Activated naive CD8-positive, alpha-beta T cell treated with anti-CD3 and anti-CD28 coated beads, Interleukin-2, amount 10 ng/mL, durations not matched to agents 7 days and 5 days (primary cell): ENCODE measurements at regions not wholly inside any gene's neighbourhood (a gene's known extent, or its start where the extent isn't known, plus 50 kb on each side); places are given as distances from the start of the nearest gene placed in this dataset.
"Not testable (repeated sequence)": the region's sequence is repeated elsewhere in the genome, so short reads cannot be mapped to it uniquely, and the experiment has no call there.

Experiments
- ATAC-seq: fragments of 150-1000 bp; cut with Tn5 transposase; one replicate; pipeline ENCODE4 v1.10.0; 2021; ENCODE audit warnings: low read depth, moderate library complexity
- POLR2A ChIA-PET: fragments of 350-600 bp; sonication (Branson Sonifier 250); formaldehyde crosslinking; loops from one replicate; lab custom pipeline; 2021; ENCODE audit warnings: antibody characterized with exemption; lab: Charles Lee
- DNase-seq: peaks from one replicate; pipeline ENCODE4 v3.0.0; 2021
- H3K27ac Mint-ChIP-seq: one replicate; pipeline ENCODE4 v1.8.0; 2022; ENCODE audit warnings: mild to moderate bottlenecking, mixed read lengths
- H3K27me3 Mint-ChIP-seq: one replicate; pipeline ENCODE4 v1.8.0; 2022; ENCODE audit warnings: mild to moderate bottlenecking, moderate library complexity, mixed read lengths
- H3K36me3 Mint-ChIP-seq: one replicate; pipeline ENCODE4 v1.8.0; 2021; ENCODE audit warnings: mild to moderate bottlenecking, mixed read lengths
- H3K4me1 Mint-ChIP-seq: one replicate; pipeline ENCODE4 v1.8.0; 2021; ENCODE audit warnings: mixed read lengths
- H3K4me3 Mint-ChIP-seq: one replicate; pipeline ENCODE4 v1.8.0; 2022; ENCODE audit warnings: mild to moderate bottlenecking, moderate library complexity, mixed read lengths
- H3K9me3 Mint-ChIP-seq: one replicate; pipeline ENCODE4 v1.8.0; 2021; ENCODE audit warnings: mixed read lengths

DNA sequence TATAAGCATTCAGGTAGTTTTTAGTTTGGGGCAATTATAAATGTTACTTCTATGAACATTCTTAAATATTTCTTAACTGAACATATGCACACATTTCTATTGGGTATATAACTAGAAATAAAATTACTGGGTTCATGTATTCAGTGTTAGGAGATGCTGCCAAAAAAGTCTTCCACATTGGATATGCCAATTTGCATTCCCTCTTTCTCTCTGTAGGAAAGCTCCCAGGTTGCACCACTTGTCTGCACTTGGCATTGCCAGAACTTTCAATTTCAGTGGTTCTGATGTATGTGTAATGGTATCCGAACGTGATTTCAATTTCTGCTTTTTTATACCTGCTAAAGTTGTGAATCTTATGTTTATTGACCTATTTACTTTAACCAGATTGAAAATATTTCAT lies 972.1 kb upstream of the PRR20A start:
- Mint-ChIP-seq H3K36me3 (no peaks in the 10 kb centered on the region), H3K4me1 (no peaks in the 10 kb centered on the region), H3K27ac (no peak overlapping the region), H3K27me3 (no peaks in the 10 kb centered on the region), H3K4me3 (no peak overlapping the region), H3K9me3 (peaks cover 3% of the 10 kb centered on the region)
- ATAC-seq = no peak
- DNase-seq = no peak
- POLR2A ChIA-PET = no interaction called here

DNA sequence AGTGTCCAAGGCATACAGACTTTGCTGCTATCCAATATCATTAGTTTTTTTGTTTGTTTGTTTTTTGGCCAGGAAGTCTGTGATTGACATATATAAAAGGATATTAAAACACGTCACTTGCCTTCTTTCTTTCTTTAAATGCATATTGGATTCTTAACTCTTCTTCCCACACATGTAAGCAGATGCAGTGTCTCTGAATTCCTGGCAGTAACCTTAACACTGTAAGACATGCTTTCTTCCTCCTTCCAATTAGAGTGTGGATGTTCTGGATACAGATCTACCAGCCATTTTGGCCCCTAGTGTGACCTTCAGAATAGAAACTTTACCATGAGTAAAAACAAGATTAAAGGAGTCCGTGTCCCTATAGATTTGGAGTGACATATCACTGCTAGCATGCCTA lies 967.4 kb upstream of the PRR20A start:
- Mint-ChIP-seq H3K4me1 (no peaks in the 10 kb centered on the region), H3K27ac (no peak overlapping the region), H3K4me3 (no peak overlapping the region)

GRCh38 chr13:56182598-56182997 lies 958.1 kb upstream of the PRR20A start:
- H3K36me3 Mint-ChIP-seq = no peaks in the 10 kb centered on the region
- ATAC-seq (no peak), DNase-seq (no peak)
- no peak overlapping the region for H3K27ac Mint-ChIP-seq
- H3K4me3 Mint-ChIP-seq = no peak overlapping the region
- H3K9me3 Mint-ChIP-seq = peaks cover 3% of the 10 kb centered on the region
- H3K4me1 Mint-ChIP-seq = no peaks in the 10 kb centered on the region
- H3K27me3 Mint-ChIP-seq = no peaks in the 10 kb centered on the region
- POLR2A ChIA-PET = no interaction called here

More for the DNA sequence above, 967.4 kb upstream of the PRR20A start:
- POLR2A ChIA-PET = no interaction called here
- DNase-seq = no peak
- H3K36me3 Mint-ChIP-seq = no peaks in the 10 kb centered on the region
- H3K27me3 Mint-ChIP-seq = no peaks in the 10 kb centered on the region
- H3K9me3 Mint-ChIP-seq = peaks cover 5% of the 10 kb centered on the region
- ATAC-seq = no peak

GRCh38 chr13:56187331-56187730 lies 953.4 kb upstream of the PRR20A start:
- ATAC-seq (no peak), DNase-seq (no peak)
- POLR2A ChIA-PET = no interaction called here
- no peak overlapping the region for H3K27ac Mint-ChIP-seq
- H3K4me3 Mint-ChIP-seq = no peak overlapping the region
- no peaks in the 10 kb centered on the region for H3K27me3 Mint-ChIP-seq
- no peaks in the 10 kb centered on the region for H3K36me3 Mint-ChIP-seq
- no peaks in the 10 kb centered on the region for H3K4me1 Mint-ChIP-seq
- peaks cover 5% of the 10 kb centered on the region for H3K9me3 Mint-ChIP-seq

DNA sequence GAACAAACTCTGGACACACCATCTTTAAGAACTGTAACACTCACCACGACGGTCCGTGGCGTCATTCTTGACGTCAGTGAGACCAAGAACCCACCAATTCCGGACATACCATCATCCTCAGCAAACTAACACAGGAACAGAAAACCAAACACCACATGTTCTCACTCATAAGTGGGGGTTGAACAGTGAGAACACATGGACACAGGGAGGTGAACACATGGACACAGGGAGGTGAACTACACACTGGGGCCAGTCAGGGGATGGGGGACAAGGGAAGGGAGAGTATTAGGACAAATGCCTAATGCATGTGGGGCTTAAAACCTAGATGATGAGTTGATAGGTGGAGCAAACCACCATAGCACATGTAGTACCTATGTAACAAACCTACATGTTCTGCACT lies 952.1 kb upstream of the PRR20A start:
- ATAC-seq, H3K4me3 Mint-ChIP-seq, H3K4me1 Mint-ChIP-seq, H3K27ac Mint-ChIP-seq, DNase-seq, H3K9me3 Mint-ChIP-seq, POLR2A ChIA-PET, H3K27me3 Mint-ChIP-seq, H3K36me3 Mint-ChIP-seq: not testable (repeated sequence)

DNA sequence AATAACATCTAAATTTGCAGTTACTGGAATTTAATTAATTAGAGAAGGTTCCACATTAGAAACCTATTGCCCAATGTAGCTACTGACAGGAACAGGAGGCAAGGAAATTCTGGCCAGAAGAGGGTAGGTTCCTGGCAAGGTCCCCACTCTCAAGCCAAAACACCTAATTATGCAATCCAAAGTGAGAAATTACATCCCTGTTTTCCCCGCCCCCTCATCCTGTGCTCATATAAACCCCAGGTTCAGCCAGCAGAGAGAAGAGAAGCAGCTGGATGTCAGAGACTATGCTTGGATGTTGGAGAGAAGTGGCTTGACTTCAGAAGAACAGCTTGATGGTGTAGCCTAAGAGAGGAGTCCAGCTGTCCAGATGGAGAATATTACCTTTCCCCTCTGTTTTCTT lies 951.3 kb upstream of the PRR20A start:
- POLR2A ChIA-PET = no interaction called here
- no peak overlapping the region for H3K27ac Mint-ChIP-seq
- no peak overlapping the region for H3K4me3 Mint-ChIP-seq
- H3K36me3 Mint-ChIP-seq = no peaks in the 10 kb centered on the region
- H3K27me3 Mint-ChIP-seq = no peaks in the 10 kb centered on the region
- DNase-seq = no peak
- H3K9me3 Mint-ChIP-seq = peaks cover 3% of the 10 kb centered on the region
- no peak for ATAC-seq
- H3K4me1 Mint-ChIP-seq = no peaks in the 10 kb centered on the region

GRCh38 chr13:56189978-56190377 lies 950.7 kb upstream of the PRR20A start:
- no peak for DNase-seq
- Mint-ChIP-seq H3K9me3 (peaks cover 3% of the 10 kb centered on the region), H3K4me1 (no peaks in the 10 kb centered on the region), H3K36me3 (no peaks in the 10 kb centered on the region), H3K27ac (no peak overlapping the region), H3K4me3 (no peak overlapping the region), H3K27me3 (no peaks in the 10 kb centered on the region)
- ATAC-seq = no peak
- POLR2A ChIA-PET = no interaction called here

DNA sequence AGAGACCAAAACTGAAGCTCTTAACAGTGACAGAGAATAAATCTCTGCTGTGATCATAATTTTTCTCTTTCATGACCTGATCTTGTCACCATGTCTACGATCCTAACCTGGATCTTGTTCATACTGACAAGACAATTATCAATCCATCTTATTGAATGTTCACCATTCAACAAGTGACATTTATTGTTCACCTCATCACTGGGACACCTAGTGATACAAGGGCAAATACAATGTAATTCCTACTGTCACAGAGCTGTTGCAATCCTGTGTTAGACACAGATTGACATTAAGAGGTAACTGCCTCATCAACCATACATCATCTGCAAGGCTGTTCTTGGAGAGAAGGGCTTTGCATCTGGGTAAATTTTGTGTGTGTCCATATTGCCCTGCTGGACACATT lies 942.4 kb upstream of the PRR20A start:
- no peak for ATAC-seq
- Mint-ChIP-seq H3K27me3 (no peaks in the 10 kb centered on the region), H3K27ac (no peak overlapping the region), H3K4me1 (no peaks in the 10 kb centered on the region), H3K4me3 (no peak overlapping the region), H3K36me3 (no peaks in the 10 kb centered on the region), H3K9me3 (peaks cover 4% of the 10 kb centered on the region)
- no peak for DNase-seq
- POLR2A ChIA-PET = no interaction called here

- no peak for ATAC-seq
- no peak for DNase-seq
- H3K4me1 Mint-ChIP-seq = no peaks in the 10 kb centered on the region
- peaks cover 2% of the 10 kb centered on the region for H3K9me3 Mint-ChIP-seq
- no peaks in the 10 kb centered on the region for H3K36me3 Mint-ChIP-seq
- no peaks in the 10 kb centered on the region for H3K27me3 Mint-ChIP-seq
- H3K4me3 Mint-ChIP-seq = no peak overlapping the region
- H3K27ac Mint-ChIP-seq = no peak overlapping the region
- POLR2A ChIA-PET = no interaction called here
Measured at GRCh38 chr13:56201834-56202233, 938.9 kb upstream of the PRR20A start.

DNA sequence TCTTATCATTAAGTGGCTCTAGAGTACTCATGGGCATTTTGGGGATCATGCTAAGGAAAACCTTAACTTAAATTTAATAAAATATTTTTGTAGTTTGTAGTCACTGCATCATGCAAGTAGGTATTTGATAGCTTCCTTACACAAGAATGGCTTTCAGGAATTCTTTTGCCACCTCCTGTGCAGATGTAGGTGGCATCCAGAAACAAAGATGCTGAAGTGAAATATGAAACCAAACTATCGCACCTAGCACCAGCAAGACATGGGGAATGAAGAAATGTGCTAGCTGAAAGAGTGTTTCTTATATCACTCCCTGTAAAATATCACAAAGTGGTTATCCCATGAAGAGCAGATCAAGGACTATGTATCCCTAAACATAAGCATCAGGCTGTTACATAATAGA lies 924.5 kb upstream of the PRR20A start:
- no peaks in the 10 kb centered on the region for H3K4me1 Mint-ChIP-seq
- no peak for ATAC-seq
- no peak overlapping the region for H3K27ac Mint-ChIP-seq
- DNase-seq = no peak
- POLR2A ChIA-PET = no interaction called here
- H3K4me3 Mint-ChIP-seq = no peak overlapping the region
- H3K36me3 Mint-ChIP-seq = no peaks in the 10 kb centered on the region
- H3K27me3 Mint-ChIP-seq = no peaks in the 10 kb centered on the region
- peaks cover 15% of the 10 kb centered on the region for H3K9me3 Mint-ChIP-seq

- H3K9me3 Mint-ChIP-seq = peaks cover 8% of the 10 kb centered on the region
- H3K27ac Mint-ChIP-seq = no peak overlapping the region
- POLR2A ChIA-PET = no interaction called here
- no peak overlapping the region for H3K4me3 Mint-ChIP-seq
- no peaks in the 10 kb centered on the region for H3K36me3 Mint-ChIP-seq
- H3K27me3 Mint-ChIP-seq = no peaks in the 10 kb centered on the region
- no peaks in the 10 kb centered on the region for H3K4me1 Mint-ChIP-seq
- ATAC-seq = no peak
- DNase-seq = no peak
Measured at GRCh38 chr13:56247692-56248091, 893.0 kb upstream of the PRR20A start.

GRCh38 chr13:56271686-56272085 lies 869.0 kb upstream of the PRR20A start:
- Mint-ChIP-seq H3K36me3 (no peaks in the 10 kb centered on the region), H3K4me1 (no peaks in the 10 kb centered on the region), H3K27me3 (no peaks in the 10 kb centered on the region), H3K9me3 (peaks cover 4% of the 10 kb centered on the region), H3K27ac (no peak overlapping the region), H3K4me3 (no peak overlapping the region)
- DNase-seq = no peak
- ATAC-seq = no peak
- POLR2A ChIA-PET = no interaction called here

DNA sequence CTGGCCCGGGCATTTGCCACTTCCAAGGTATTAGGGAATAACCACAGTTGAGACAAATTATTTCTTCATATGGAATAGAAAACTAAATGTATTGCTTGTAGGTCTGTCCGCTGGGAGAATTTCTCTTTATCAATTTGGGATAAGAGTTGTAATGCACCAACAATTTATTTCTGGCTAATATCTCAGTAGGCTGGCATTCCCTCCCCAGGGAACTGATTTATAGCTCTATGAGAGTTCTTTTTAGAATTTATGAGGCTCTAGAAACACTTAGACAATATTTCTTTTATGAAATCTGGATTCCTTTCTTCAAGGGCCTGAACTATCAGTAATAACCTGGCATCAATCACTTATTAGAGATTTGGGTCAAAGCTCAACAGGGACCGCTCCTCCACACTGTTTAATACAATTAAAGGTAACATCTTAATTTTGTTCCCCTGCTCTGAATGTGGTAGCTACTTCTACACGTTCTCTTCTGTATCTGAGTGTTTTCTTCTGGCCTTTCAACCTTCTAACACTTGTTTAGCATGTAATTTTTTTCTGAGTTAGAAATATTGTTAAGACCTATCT lies 857.4 kb upstream of the PRR20A start:
- DNase-seq (no peak), ATAC-seq (no peak)
- Mint-ChIP-seq H3K4me3 (no peak overlapping the region), H3K27ac (no peak overlapping the region), H3K9me3 (peaks cover 9% of the 10 kb centered on the region), H3K36me3 (no peaks in the 10 kb centered on the region), H3K4me1 (no peaks in the 10 kb centered on the region), H3K27me3 (no peaks in the 10 kb centered on the region)
- POLR2A ChIA-PET = no interaction called here

DNA sequence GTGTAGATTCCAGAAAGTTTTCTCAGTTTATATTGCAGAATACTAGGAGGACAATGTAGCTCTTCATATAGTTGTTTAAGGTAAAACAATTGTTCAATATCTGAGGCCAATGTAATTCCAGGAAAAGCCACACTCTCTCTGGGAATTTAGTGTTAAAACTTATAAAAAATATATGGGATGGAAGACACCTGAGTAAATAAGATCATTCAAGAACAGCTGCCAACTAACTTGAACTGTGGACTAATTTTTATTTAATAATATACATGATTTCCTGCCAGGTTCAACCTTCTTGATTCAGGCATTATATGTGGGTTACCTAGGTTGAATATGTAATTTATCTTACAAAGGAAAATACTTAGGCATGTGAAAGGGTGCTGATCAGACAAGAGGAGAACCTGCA lies 841.1 kb upstream of the PRR20A start:
- Mint-ChIP-seq H3K36me3 (no peaks in the 10 kb centered on the region), H3K9me3 (no peaks in the 10 kb centered on the region), H3K4me3 (no peak overlapping the region), H3K27ac (no peak overlapping the region), H3K4me1 (no peaks in the 10 kb centered on the region), H3K27me3 (no peaks in the 10 kb centered on the region)
- DNase-seq (no peak), ATAC-seq (no peak)
- POLR2A ChIA-PET = no interaction called here

GRCh38 chr13:56314765-56315164 lies 826.0 kb upstream of the PRR20A start:
- no peak for ATAC-seq

More at GRCh38 chr13:56314765-56315164, 826.0 kb upstream of the PRR20A start:
- no peaks in the 10 kb centered on the region for H3K9me3 Mint-ChIP-seq
- POLR2A ChIA-PET = no interaction called here
- DNase-seq = no peak
- H3K4me1 Mint-ChIP-seq = no peaks in the 10 kb centered on the region
- no peaks in the 10 kb centered on the region for H3K36me3 Mint-ChIP-seq
- H3K4me3 Mint-ChIP-seq = no peak overlapping the region
- H3K27ac Mint-ChIP-seq = no peak overlapping the region
- no peaks in the 10 kb centered on the region for H3K27me3 Mint-ChIP-seq
